ENCODE measurements at regions not wholly inside any gene's neighbourhood (a gene's known extent, or its start where the extent isn't known, plus 50 kb on each side); places are given as distances from the start of the nearest gene placed in this dataset.

DNA sequence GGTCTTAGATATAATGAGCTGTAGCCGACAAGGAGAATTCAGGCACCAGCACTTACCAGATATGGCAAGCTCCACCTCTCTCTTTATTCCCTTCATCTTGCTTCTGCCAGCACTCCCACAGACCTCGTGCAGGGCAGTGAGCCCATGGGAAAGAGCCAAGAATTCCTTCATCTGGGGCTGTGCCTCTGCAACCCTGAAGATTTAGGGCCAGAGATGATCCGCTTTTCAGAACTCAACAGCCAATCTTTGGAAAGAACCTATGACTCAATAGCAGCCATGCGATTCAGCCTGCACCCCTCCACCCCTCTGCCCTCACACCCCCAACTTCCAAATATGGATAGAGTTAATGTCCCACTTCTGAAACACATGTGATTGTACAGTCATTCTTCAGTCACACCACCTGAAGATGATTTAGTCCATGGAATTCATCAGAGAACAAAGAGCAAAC is 533.7 kb upstream of the TNP1 start:
- no peaks in the 10 kb centered on the region for H3K36me3 ChIP-seq
- H3K27ac ChIP-seq, result no peak overlapping the region
- TF ChIP-seq, protein P1, sequence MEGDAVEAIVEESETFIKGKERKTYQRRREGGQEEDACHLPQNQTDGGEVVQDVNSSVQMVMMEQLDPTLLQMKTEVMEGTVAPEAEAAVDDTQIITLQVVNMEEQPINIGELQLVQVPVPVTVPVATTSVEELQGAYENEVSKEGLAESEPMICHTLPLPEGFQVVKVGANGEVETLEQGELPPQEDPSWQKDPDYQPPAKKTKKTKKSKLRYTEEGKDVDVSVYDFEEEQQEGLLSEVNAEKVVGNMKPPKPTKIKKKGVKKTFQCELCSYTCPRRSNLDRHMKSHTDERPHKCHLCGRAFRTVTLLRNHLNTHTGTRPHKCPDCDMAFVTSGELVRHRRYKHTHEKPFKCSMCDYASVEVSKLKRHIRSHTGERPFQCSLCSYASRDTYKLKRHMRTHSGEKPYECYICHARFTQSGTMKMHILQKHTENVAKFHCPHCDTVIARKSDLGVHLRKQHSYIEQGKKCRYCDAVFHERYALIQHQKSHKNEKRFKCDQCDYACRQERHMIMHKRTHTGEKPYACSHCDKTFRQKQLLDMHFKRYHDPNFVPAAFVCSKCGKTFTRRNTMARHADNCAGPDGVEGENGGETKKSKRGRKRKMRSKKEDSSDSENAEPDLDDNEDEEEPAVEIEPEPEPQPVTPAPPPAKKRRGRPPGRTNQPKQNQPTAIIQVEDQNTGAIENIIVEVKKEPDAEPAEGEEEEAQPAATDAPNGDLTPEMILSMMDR (IDR thresholded peaks at IDR 0.05; ENCODE audit: low read depth, low read length), result no peak
- H3K9me3 ChIP-seq (ENCODE audit: severe bottlenecking), result peaks cover 6% of the 10 kb centered on the region
- H3K27me3 ChIP-seq (ENCODE audit: insufficient read depth, low read depth, severe bottlenecking), result no peaks in the 10 kb centered on the region
- DNase-seq, result no peak
- no peak overlapping the region for H3K4me3 ChIP-seq (ENCODE audit: low read depth, low read length)

DNA sequence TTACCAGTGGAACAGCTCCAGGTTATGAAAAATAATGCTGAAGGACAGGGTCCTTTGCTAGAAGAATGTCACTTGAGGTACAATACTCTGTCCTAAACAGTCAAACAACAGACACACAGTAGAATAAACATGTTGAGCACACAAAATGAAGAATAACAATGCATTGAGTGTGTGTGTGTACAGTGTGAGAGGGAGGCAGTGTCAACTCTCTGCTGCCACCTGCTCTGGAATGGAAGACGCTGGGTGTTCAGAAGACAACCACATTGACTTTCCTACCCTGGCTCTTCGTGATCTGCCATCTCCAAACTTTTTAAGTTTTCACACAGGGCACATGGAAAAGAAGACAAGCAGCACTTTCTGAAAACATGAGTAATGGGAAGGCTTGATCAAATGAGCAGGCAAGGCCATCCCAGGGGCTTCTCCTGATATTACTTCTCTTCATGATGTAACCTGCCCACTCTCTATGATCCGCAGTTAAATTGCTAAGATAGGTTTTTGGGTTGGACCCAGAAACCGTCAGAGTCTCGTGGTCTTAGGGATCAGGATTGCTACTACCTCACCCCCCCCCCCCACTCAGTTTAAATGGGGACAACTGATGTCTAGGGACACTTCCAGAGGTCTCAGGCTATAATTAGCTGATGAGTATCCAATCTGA is 533.2 kb upstream of the TNP1 start:
- TF ChIP-seq, protein P1 (IDR thresholded peaks at IDR 0.05; ENCODE audit: low read depth, low read length), result no peak
- Histone ChIP-seq H3K27me3 (ENCODE audit: insufficient read depth, low read depth, severe bottlenecking) (no peaks in the 10 kb centered on the region), H3K36me3 (no peaks in the 10 kb centered on the region), H3K9me3 (ENCODE audit: severe bottlenecking) (peaks cover 6% of the 10 kb centered on the region), H3K27ac (no peak overlapping the region), H3K4me3 (ENCODE audit: low read depth, low read length) (no peak overlapping the region)
- DNase-seq, result no peak

DNA sequence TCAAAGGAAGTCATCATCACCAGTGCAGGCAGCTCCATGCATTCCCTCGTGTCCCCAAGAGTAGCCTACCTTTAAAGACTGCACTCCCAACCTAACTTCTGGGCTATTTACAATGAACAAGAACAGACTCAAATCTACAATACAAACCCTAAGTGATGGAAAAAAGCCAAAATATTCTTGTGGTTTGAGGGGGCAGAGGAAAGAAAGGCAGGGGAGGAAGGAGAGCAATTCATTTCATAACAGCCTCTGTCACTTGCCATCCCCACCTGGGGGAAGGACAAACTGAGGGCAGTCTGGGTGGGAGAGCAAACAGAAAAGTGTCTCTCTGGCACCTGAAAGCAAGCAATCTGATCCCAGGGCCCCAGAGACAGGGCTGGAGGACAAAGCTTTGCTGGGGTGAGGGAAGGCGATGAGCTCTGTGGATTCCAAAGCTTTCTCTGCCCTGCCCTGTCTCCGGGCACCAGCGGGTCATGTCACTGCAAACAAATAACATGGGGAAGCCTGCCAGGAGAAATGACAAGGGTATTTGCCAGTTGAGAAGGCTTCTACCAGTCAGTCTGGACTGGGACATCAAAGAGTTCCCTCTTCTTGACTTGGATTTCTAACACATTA is 528.0 kb upstream of the TNP1 start:
- TF ChIP-seq, protein P1 (IDR thresholded peaks at IDR 0.05; ENCODE audit: low read depth, low read length), result no peak
- no peak overlapping the region for H3K27ac ChIP-seq
- no peak for DNase-seq
- H3K36me3 ChIP-seq, result no peaks in the 10 kb centered on the region
- peaks cover 6% of the 10 kb centered on the region for H3K9me3 ChIP-seq (ENCODE audit: severe bottlenecking)
- no peak overlapping the region for H3K4me3 ChIP-seq (ENCODE audit: low read depth, low read length)
- no peaks in the 10 kb centered on the region for H3K27me3 ChIP-seq (ENCODE audit: insufficient read depth, low read depth, severe bottlenecking)

DNA sequence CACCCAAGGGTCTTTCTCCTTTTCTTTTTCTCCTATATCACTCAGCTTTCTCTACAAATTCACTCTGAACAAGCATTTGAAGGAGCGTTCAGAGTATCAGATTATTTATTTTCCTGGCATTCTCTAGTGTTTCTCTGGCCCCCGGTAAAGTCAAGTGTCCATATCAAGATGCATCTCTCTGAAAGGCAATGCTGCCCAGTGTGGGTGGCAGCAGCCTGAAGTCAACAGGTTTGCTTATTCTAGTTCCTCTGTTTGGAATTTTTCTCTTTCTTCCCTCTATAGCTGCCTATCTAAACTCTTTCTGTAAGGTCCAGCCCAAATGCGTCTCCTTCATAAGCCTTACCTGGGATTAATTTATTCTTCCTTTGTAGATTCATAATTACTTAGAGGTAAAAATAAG is 526.2 kb upstream of the TNP1 start:
- TF ChIP-seq, protein P1 (IDR thresholded peaks at IDR 0.05; ENCODE audit: low read depth, low read length), result no peak
- no peaks in the 10 kb centered on the region for H3K27me3 ChIP-seq (ENCODE audit: insufficient read depth, low read depth, severe bottlenecking)
- no peak overlapping the region for H3K4me3 ChIP-seq (ENCODE audit: low read depth, low read length)
- H3K9me3 ChIP-seq (ENCODE audit: severe bottlenecking), result peaks cover 6% of the 10 kb centered on the region
- no peak for DNase-seq
- no peak overlapping the region for H3K27ac ChIP-seq
- no peaks in the 10 kb centered on the region for H3K36me3 ChIP-seq

DNA sequence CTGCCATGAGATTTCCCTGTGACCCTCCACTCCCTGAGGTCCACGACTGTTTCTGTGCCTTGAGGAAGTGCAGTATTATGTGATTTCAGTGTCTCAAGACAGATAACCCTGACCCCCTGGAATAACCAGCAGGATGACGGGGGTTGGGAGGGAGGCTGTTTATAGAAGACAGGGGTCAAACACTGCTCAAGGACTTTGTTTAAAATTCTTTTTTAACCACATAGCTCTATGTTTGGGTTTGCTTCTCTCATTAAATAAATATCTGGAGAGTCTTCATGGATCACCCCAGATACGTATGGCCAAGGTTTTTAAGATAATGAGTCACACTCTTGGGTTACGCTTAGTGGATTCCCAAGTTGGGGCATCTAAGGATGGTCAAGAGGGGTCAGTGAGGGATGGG is 523.8 kb upstream of the TNP1 start:
- no peaks in the 10 kb centered on the region for H3K9me3 ChIP-seq (ENCODE audit: severe bottlenecking)
- no peak overlapping the region for H3K4me3 ChIP-seq (ENCODE audit: low read depth, low read length)
- no peaks in the 10 kb centered on the region for H3K36me3 ChIP-seq
- H3K27ac ChIP-seq, result no peak overlapping the region
- DNase-seq, result no peak
- H3K27me3 ChIP-seq (ENCODE audit: insufficient read depth, low read depth, severe bottlenecking), result no peaks in the 10 kb centered on the region
- TF ChIP-seq, protein P1 (IDR thresholded peaks at IDR 0.05; ENCODE audit: low read depth, low read length), result no peak

All from WERI-Rb-1 (cell line).